ES-I3 (cell line): ENCODE measurements at regions not wholly inside any gene's neighbourhood (a gene's known extent, or its start where the extent isn't known, plus 50 kb on each side); places are given as distances from the start of the nearest gene placed in this dataset.
"Not testable (repeated sequence)": the region's sequence is repeated elsewhere in the genome, so short reads cannot be mapped to it uniquely, and the experiment has no call there.

Experiments
- H3K36me3 ChIP-seq: 2 replicates; pipeline ENCODE4 v1.6.1; 2013; ENCODE audit warnings: mild to moderate bottlenecking, low read length, control low read depth, moderate library complexity; ENCODE audit not compliant: insufficient read depth
- H3K4me1 ChIP-seq: 2 replicates; pipeline ENCODE4 v1.6.1; 2013; ENCODE audit warnings: mild to moderate bottlenecking, control low read depth, low read length; ENCODE audit not compliant: insufficient read depth
- H3K9ac ChIP-seq: 2 replicates; pipeline ENCODE4 v1.6.1; 2013; ENCODE audit warnings: low read depth, mild to moderate bottlenecking, low read length, moderate library complexity
- H3K9me3 ChIP-seq: 2 replicates; pipeline ENCODE4 v1.6.1; 2013; ENCODE audit warnings: mild to moderate bottlenecking, low read length, moderate library complexity; ENCODE audit not compliant: control insufficient read depth, insufficient read depth

GRCh38 chr3:99586701-99587100, 51.7 kb upstream of the COL8A1 start:
- Histone ChIP-seq H3K4me1 (no peaks in the 10 kb centered on the region), H3K36me3 (no peaks in the 10 kb centered on the region), H3K9ac (no peak overlapping the region), H3K9me3 (no peaks in the 10 kb centered on the region)

DNA sequence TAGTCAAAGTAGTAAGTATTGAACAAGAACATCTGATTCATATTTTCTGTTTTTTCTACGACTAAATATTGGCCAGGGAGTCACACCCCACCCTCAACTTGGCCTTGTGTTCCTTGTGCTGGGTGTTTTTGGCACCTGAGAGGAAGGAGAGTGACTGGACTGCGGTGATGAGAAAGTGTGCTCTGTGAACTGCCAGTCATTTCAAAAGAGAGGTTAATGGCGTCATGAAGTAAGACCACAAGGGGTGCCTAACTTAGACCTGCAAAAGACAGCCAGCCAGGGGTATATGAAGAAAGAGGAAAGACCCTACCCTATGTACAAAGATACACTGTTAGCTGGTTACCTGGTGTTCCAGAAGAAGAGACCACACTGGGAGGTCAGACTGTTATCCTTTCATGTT, 58.4 kb upstream of the COL8A1 start:
- Histone ChIP-seq H3K9ac (no peak overlapping the region), H3K4me1 (no peaks in the 10 kb centered on the region), H3K9me3 (no peaks in the 10 kb centered on the region), H3K36me3 (no peaks in the 10 kb centered on the region)

- H3K9me3 ChIP-seq = no peaks in the 10 kb centered on the region
- H3K4me1 ChIP-seq = no peaks in the 10 kb centered on the region
- H3K36me3 ChIP-seq = no peaks in the 10 kb centered on the region
- no peak overlapping the region for H3K9ac ChIP-seq
These were observed 59.1 kb upstream of the COL8A1 start for GRCh38 chr3:99579246-99579645.

DNA sequence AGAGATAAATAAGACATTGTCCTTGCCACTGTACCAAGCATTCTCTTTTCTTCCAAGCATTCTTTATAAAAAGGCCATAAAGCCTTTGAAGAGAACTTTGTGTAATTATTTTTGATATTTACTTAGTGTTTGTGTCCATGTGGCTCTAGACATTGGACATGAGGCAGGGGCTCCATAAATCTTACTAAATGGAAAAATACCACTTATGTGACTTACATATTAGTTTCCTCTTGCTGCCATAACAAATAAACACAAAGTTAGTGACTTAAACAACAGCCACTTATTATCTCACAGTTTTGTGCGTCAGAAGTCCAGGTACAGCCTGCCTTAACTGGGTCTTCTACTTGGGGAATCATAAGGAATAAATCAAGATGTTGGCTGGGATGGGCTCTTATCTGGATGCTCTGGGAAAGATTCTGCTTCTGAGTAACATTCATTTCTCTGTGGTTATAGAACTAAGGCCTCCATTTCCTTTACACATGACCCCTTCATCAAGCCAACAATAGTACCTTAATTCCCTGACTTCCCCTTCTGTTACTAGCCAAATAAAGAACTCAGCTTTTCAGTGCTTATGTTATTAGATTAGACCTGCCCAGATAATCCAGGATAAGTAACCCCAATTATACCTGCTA, 59.9 kb upstream of the COL8A1 start:
- H3K9me3 ChIP-seq = no peaks in the 10 kb centered on the region
- no peaks in the 10 kb centered on the region for H3K36me3 ChIP-seq
- H3K4me1 ChIP-seq = no peaks in the 10 kb centered on the region
- H3K9ac ChIP-seq = no peak overlapping the region

DNA sequence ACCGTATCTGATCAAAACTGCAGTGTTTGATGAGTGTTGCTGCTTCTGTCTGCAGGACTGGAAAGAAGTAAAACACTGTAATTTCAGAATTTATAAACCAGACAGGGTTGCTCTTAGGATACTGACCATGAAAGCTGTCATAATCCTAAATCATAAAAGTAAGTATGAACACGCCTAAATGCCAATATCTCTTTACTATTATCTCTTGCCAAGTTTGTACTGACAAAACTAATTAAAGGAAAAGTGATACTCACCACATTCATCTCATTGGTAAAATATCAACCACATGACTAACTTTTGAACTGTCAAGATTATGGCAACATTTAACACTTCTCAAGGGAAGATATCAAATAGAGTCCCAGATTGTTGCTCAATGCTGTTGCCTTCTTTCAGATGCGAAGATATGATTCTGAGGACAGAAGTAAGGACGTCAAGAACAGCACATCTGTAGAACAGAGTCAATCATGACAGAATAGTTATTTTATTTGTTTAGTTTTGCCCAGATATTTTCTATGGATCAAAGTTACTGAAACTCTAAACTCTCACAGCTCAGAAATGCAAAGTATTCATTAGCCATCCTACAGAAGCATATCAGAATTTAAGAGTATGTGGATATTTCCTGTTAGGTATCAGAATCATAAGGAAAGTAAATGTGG, 61.4 kb upstream of the COL8A1 start:
- no peaks in the 10 kb centered on the region for H3K9me3 ChIP-seq
- no peaks in the 10 kb centered on the region for H3K36me3 ChIP-seq
- no peaks in the 10 kb centered on the region for H3K4me1 ChIP-seq
- H3K9ac ChIP-seq = no peak overlapping the region

- Histone ChIP-seq H3K9ac (no peak overlapping the region), H3K36me3 (no peaks in the 10 kb centered on the region), H3K4me1 (no peaks in the 10 kb centered on the region), H3K9me3 (no peaks in the 10 kb centered on the region)
These were observed 62.7 kb upstream of the COL8A1 start for GRCh38 chr3:99575683-99576082.

DNA sequence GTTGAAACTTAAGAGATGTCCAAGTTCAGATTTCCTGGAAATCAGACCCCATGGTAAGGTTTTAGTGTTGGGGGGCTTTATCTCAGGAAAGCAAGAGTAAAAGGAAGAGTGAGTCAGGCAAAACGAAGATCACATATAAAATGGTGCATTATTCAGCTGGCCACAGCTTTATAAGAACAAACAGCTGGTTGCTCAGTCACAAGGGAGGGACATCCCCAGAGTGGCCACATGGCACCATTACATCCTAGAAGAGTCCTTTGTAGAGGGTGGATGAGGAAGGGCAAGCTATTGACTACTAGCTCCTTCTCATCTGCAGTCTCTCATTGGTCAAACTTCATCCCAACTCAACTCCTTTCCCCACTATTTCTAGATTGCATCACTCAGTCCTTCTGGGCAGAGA, 68.3 kb upstream of the COL8A1 start:
- no peaks in the 10 kb centered on the region for H3K36me3 ChIP-seq
- no peaks in the 10 kb centered on the region for H3K4me1 ChIP-seq
- no peak overlapping the region for H3K9ac ChIP-seq
- no peaks in the 10 kb centered on the region for H3K9me3 ChIP-seq

- no peaks in the 10 kb centered on the region for H3K36me3 ChIP-seq
- H3K9me3 ChIP-seq = no peaks in the 10 kb centered on the region
- H3K9ac ChIP-seq = no peak overlapping the region
- H3K4me1 ChIP-seq = no peaks in the 10 kb centered on the region
These were observed 69.6 kb upstream of the COL8A1 start for GRCh38 chr3:99568663-99569335.

GRCh38 chr3:99565331-99565730, 73.1 kb upstream of the COL8A1 start:
- Histone ChIP-seq H3K9me3 (no peaks in the 10 kb centered on the region), H3K36me3 (no peaks in the 10 kb centered on the region), H3K4me1 (no peaks in the 10 kb centered on the region)

DNA sequence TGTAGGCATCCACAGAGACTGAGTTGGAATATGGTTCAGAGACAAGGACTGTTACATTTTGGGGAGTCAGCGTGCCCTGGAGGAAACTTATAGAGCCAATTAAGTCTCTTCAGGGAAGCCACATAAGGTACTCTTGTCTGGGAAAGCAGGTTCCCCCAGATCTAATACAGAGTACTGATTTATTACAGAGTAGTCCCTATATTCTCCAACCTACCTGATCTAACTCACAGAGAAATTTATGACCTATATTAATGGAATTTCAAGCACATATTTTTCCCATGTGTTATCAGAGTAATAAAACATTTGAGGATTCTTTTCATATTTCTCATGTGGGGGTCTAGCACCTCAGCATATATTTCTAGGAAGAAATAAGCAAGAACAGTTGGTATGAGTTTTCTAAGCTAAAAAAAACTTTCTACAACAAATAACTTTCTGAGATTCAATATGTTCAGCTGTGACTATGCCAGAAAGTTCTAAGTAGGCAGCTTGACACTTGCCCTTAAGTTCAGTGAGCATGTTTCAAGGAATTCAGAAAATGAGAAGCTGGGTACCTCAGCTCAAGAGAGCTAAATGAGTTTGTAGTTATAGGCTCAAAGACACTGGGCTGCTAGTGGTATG, 75.3 kb upstream of the COL8A1 start:
- Histone ChIP-seq H3K36me3 (no peaks in the 10 kb centered on the region), H3K9ac (no peak overlapping the region), H3K4me1 (no peaks in the 10 kb centered on the region), H3K9me3 (no peaks in the 10 kb centered on the region)

More at GRCh38 chr3:99565331-99565730, 73.1 kb upstream of the COL8A1 start:
- no peak overlapping the region for H3K9ac ChIP-seq

DNA sequence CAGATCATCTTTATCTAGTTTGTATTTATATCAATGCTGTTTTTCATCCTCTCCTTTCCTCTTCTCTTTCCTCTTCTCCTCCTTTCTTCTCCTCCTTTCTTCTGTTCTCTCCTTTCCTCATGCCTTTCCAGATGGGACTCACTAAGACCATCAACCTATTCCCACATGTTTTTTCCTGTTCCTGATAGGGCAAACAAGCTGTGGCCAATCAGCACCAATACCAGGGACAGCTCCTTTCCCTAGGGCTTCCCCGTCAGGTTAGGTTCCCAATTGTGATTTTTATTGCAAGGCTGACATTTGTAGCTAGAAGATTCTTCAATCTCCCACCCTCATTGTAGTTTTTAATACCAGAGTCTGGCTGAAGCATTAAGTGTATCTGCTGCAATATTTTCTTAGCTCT, 76.3 kb upstream of the COL8A1 start:
- Histone ChIP-seq H3K4me1 (no peaks in the 10 kb centered on the region), H3K9ac (no peak overlapping the region), H3K36me3 (no peaks in the 10 kb centered on the region), H3K9me3 (no peaks in the 10 kb centered on the region)

GRCh38 chr3:99561056-99561455, 77.3 kb upstream of the COL8A1 start:
- H3K9me3 ChIP-seq = no peaks in the 10 kb centered on the region
- no peaks in the 10 kb centered on the region for H3K4me1 ChIP-seq
- H3K9ac ChIP-seq = no peak overlapping the region
- no peaks in the 10 kb centered on the region for H3K36me3 ChIP-seq

- Histone ChIP-seq H3K9ac (no peak overlapping the region), H3K4me1 (no peaks in the 10 kb centered on the region), H3K9me3 (no peaks in the 10 kb centered on the region), H3K36me3 (no peaks in the 10 kb centered on the region)
These were observed 79.2 kb upstream of the COL8A1 start for GRCh38 chr3:99559196-99559595.

- H3K36me3 ChIP-seq = not testable (repeated sequence)
These were observed 82.5 kb upstream of the COL8A1 start for GRCh38 chr3:99555885-99556284.

GRCh38 chr3:99551520-99551919, 86.9 kb upstream of the COL8A1 start:
- H3K4me1 ChIP-seq = no peaks in the 10 kb centered on the region

More at GRCh38 chr3:99555885-99556284, 82.5 kb upstream of the COL8A1 start:
- H3K9ac ChIP-seq, H3K4me1 ChIP-seq, H3K9me3 ChIP-seq: not testable (repeated sequence)

More at GRCh38 chr3:99551520-99551919, 86.9 kb upstream of the COL8A1 start:
- no peaks in the 10 kb centered on the region for H3K36me3 ChIP-seq
- no peak overlapping the region for H3K9ac ChIP-seq
- H3K9me3 ChIP-seq = no peaks in the 10 kb centered on the region
